ENCODE measurements at regions not wholly inside any gene's neighbourhood (a gene's known extent, or its start where the extent isn't known, plus 50 kb on each side); places are given as distances from the start of the nearest gene placed in this dataset.

DNA sequence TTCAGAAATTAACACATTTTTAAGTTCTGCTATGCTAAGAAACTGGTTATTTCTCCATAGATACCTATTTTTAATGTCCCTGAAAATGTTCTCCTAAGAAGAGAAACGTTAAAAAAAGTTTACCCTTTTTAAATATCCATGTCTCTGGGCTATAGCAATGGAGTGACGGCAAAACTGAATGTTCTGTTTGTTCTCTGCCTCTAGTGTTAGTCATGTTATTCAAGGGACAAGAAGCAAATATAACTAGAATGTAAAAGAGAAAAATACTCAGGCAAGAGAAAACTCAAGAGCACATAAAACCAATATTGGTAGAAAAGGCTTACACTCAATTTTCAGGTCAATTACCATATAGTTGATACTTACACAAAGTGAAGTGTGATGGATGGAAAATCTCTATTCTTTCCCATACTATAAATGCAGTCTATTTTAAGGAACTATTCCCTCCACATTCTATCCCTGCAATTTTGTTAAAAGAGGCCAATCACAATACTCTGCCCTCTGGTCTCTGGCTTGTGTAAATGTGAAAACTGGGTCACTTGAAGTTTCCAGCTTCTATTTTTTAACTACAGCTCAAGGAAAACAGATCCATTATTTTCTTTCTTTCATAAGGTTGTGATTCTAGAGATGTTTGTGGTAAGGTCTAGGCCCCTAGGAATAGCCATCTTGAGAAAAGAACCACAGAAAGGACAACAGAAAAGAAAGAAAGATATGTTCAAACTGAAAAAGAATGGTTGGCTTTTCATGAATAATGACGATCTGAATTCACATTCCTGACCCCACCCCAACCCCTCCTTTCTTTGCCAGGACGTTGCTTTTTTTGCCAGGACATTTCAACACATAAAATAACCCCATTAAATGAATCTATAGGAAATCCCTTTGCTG lies 200.3 kb upstream of the FAM83B start:
- no peak overlapping the region for H3K4me3 Mint-ChIP-seq
- ATAC-seq (no peak), DNase-seq (ENCODE audit: low spot score in 2 of 2) (no peak)
- H3K36me3 Mint-ChIP-seq, result no peaks in the 10 kb centered on the region
- H3K27ac Mint-ChIP-seq, result no peak overlapping the region
- no peaks in the 10 kb centered on the region for H3K4me1 Mint-ChIP-seq
- H3K9me3 Mint-ChIP-seq, result peaks cover 6% of the 10 kb centered on the region

DNA sequence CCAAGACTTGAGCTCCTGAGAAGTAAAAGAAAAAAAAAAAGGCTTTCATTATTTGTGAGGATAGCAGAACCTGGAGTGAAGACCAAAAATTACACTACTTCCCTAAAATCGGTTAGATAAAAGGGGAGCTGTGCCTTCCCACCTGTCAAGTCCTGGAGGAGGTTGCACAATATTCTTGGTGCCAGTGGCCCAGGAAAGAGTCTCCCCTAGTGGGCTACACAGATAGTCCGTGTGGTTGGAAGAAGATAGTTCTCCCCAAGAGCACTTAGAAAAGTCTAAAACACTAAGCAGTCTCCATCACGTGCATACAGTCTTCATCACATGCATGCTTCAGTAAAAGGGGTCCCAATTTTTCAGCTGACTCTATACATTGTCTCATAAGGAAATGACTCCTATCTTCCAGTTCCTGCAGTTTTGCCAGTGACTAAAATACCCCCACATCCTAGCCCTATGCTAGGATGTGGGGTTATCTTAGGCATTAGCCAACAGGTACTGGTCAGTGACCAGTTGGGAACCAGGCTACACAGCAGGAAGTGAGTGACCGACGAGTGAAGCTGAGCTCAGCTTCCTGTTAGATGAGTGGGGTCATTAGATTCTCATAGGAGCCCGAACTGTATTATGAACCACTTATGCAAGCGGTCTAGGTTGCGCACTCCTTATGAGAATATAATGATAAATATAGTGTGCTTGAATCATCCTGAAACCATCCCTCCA lies 199.5 kb upstream of the FAM83B start:
- peaks cover 6% of the 10 kb centered on the region for H3K9me3 Mint-ChIP-seq
- H3K27ac Mint-ChIP-seq, result no peak overlapping the region
- no peak for DNase-seq (ENCODE audit: low spot score in 2 of 2)
- H3K4me3 Mint-ChIP-seq, result no peak overlapping the region
- H3K4me1 Mint-ChIP-seq, result no peaks in the 10 kb centered on the region
- H3K36me3 Mint-ChIP-seq, result no peaks in the 10 kb centered on the region
- ATAC-seq, result no peak

DNA sequence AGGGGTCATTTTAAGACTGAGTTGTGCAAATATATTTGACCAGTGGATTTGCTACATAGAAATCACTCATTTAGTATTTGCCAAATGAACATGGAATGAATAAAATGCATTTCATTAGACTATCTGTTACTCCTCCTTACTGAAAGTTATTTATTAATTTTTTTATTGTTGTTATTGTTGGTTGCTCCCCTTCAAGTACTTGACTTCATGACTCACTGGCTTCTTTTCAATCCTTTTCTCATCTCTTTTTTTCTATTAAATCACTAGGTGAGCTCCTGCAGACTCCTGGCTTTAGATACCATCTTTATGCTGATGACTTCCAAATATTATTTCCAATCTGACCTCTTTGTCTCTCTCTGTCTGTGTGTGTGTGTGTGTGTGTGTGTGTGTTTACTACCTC lies 192.2 kb upstream of the FAM83B start:
- Mint-ChIP-seq H3K4me1 (no peaks in the 10 kb centered on the region), H3K9me3 (peaks cover 20% of the 10 kb centered on the region), H3K27ac (no peak overlapping the region), H3K36me3 (no peaks in the 10 kb centered on the region), H3K4me3 (no peak overlapping the region)
- DNase-seq (ENCODE audit: low spot score in 2 of 2), result no peak
- no peak for ATAC-seq

DNA sequence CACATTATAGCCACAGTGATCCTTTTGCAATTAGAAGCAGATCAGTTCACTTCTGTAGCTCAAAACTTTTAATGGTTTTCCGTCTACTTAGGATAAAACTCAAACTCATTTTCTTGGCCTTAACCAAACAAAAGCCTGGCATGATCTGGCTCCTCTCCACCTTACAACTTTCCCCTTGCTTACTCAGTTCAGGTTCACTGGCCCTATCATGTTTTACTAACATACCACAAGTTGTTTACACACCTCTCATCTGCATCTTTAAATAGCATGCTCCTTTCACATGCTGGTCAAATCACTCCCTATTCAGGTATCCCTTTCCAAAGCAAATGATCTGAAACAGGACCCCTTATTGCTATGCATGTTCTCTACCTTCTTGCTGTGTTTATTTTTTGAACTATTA lies 191.4 kb upstream of the FAM83B start:
- no peak overlapping the region for H3K27ac Mint-ChIP-seq
- H3K9me3 Mint-ChIP-seq, result peaks cover 17% of the 10 kb centered on the region
- H3K4me1 Mint-ChIP-seq, result no peaks in the 10 kb centered on the region
- no peak overlapping the region for H3K4me3 Mint-ChIP-seq
- H3K36me3 Mint-ChIP-seq, result no peaks in the 10 kb centered on the region
- ATAC-seq (no peak), DNase-seq (ENCODE audit: low spot score in 2 of 2) (no peak)

DNA sequence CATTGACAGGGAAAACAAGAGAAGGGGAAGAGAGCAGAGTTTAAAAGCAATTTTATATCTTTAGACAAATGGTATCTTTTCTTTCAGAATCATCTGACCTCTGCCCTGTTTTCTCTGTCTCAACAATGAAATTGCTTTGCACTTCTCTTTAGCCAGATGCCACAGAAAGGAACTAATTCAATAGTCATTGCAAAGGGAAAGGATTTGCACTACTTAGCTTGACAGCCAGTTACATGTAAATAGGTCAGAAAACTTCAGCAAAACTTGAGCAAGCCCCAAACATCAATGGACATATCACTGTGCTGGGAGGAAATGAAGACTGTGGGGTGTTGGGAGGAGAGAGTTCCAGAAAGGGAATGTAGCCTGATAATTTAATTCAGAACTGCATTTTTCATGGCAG lies 181.3 kb upstream of the FAM83B start:
- no peaks in the 10 kb centered on the region for H3K4me1 Mint-ChIP-seq
- no peak for ATAC-seq
- no peaks in the 10 kb centered on the region for H3K36me3 Mint-ChIP-seq
- H3K9me3 Mint-ChIP-seq, result peaks cover 7% of the 10 kb centered on the region
- no peak overlapping the region for H3K4me3 Mint-ChIP-seq
- no peak overlapping the region for H3K27ac Mint-ChIP-seq
- DNase-seq (ENCODE audit: low spot score in 2 of 2), result no peak

DNA sequence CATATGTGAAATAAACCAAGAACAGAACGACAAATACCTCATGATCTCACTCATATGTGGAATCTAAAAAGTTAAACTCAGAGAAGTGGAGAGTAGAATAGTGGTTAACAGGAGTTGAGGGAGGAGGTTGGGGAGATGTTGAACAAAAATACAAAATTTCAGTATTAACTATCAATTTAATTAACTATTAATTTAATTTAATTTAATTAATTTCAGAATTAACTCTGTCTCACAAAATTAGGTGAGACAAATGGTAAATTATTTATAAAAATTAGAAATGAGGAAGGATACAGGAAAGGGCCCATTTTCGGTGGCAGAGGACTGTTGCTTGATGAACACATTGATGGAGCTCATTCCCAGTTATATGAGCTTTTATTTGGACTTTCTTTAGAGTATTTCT lies 166.0 kb upstream of the FAM83B start:
- H3K36me3 Mint-ChIP-seq, result no peaks in the 10 kb centered on the region
- DNase-seq (ENCODE audit: low spot score in 2 of 2) (no peak), ATAC-seq (no peak)
- H3K27ac Mint-ChIP-seq, result no peak overlapping the region
- H3K4me1 Mint-ChIP-seq, result no peaks in the 10 kb centered on the region
- H3K4me3 Mint-ChIP-seq, result no peak overlapping the region
- peaks cover 16% of the 10 kb centered on the region for H3K9me3 Mint-ChIP-seq

DNA sequence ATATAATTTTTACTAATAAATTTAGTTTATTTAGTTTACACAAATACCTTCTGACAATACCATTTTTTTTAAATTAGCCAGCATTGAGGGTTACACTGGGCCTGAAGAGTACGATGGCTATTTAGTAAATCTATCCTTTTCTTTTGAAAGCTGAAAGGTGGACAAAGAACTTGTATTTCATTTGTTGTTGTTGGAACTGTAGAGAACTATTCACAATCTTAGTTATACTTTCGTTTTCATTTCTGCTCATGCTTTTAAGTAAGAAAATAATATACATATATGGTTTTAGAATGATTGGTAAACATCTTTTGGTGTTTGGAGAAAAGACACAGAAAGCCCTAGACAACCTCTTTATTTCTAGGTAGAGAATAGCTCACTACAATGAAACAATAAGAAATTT lies 165.3 kb upstream of the FAM83B start:
- peaks cover 15% of the 10 kb centered on the region for H3K9me3 Mint-ChIP-seq
- H3K4me1 Mint-ChIP-seq, result no peaks in the 10 kb centered on the region
- H3K27ac Mint-ChIP-seq, result no peak overlapping the region
- no peaks in the 10 kb centered on the region for H3K36me3 Mint-ChIP-seq
- DNase-seq (ENCODE audit: low spot score in 2 of 2) (no peak), ATAC-seq (no peak)
- no peak overlapping the region for H3K4me3 Mint-ChIP-seq

DNA sequence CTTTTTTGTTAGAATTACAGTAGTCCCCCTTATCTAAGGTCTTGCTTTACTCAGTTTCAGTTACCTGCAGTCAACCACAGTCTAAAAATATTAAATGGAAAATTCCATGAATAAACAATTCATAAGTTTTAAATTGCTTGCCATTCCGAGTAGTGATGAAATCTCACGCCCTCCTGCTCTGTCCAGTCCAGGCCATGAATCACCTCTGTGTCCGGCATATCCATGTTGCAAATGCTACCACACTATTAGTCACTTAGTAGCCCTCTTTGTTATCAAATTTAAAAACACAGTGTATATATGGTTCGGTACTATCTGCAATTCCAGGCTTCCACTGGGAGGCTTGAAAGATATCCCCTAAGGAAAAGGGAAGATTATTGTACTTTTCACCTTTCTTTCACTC lies 164.6 kb upstream of the FAM83B start:
- no peak for DNase-seq (ENCODE audit: low spot score in 2 of 2)
- Mint-ChIP-seq H3K36me3 (no peaks in the 10 kb centered on the region), H3K9me3 (peaks cover 13% of the 10 kb centered on the region), H3K4me1 (no peaks in the 10 kb centered on the region), H3K27ac (no peak overlapping the region), H3K4me3 (no peak overlapping the region)
- ATAC-seq, result no peak

DNA sequence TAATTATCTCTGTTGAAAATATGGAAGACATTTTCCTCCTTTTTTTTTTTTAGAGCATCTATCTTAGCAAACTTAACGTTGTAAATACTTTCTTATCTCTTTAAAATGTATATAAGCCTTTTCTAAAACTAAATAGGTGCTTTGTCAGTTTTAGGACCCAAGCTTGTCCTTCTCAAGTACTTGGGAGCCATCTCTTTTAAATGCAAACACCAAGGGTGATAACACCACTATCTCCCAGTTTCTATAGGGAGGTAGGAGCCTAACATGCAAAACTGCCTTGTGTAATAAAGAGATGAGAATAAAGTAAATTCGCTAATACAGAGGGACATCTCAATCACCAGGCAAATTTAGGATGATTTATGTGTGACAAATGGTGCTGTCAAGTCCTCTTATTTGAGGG lies 157.0 kb upstream of the FAM83B start:
- DNase-seq (ENCODE audit: low spot score in 2 of 2), result no peak
- no peak for ATAC-seq
- H3K4me3 Mint-ChIP-seq, result no peak overlapping the region
- H3K27ac Mint-ChIP-seq, result no peak overlapping the region
- no peaks in the 10 kb centered on the region for H3K36me3 Mint-ChIP-seq
- no peaks in the 10 kb centered on the region for H3K4me1 Mint-ChIP-seq
- peaks cover 20% of the 10 kb centered on the region for H3K9me3 Mint-ChIP-seq

DNA sequence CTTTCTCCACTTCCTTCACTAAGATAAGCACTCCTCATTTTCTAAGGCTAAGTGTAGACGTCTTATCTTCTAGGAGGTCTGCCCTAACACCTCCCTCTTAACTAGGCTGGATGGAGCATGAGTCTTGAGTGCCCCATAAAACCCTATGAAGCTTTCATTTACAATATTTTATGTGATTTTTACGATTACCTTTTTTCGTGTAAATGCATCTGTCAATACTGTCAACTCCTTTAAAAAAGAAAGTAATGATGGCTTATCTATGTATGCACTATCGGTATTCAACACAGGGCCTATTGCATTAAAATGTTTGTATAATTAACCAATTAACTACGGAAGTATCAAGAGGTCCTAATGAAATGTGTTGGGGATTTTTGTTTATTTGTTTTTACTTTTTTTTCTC lies 156.0 kb upstream of the FAM83B start:
- Mint-ChIP-seq H3K9me3 (peaks cover 13% of the 10 kb centered on the region), H3K36me3 (no peaks in the 10 kb centered on the region), H3K4me1 (no peaks in the 10 kb centered on the region), H3K4me3 (no peak overlapping the region), H3K27ac (no peak overlapping the region)
- ATAC-seq (no peak), DNase-seq (ENCODE audit: low spot score in 2 of 2) (no peak)

DNA sequence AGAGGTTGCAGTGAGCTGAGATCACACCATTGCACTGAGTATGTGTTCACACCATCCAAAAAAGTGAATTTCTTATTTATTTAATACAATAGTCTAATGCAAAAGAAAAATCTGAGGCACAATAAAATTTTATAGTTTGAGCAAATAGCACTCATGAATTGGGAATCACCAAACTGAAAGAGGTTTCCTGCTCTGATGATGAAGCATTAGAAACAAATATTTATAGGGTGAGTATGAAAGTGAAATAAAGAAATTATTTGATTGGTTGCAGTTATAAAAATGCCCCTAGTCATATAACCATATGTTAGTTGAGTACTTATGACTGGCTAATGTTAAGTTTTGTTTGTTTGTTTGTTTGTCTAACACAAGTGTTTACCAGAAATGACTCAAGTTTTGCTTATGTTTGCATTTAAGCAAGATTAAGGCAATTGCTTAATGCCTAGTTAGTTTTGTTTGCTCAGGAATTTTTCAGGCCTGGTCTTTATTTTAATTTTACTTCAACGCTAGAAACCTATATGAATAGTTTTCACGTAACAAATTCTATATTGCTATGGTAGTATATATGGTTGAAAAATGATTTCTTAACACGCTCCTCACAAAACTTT lies 151.5 kb upstream of the FAM83B start:
- H3K9me3 Mint-ChIP-seq, result peaks cover 13% of the 10 kb centered on the region
- H3K4me3 Mint-ChIP-seq, result no peak overlapping the region
- no peaks in the 10 kb centered on the region for H3K36me3 Mint-ChIP-seq
- H3K4me1 Mint-ChIP-seq, result no peaks in the 10 kb centered on the region
- no peak for DNase-seq (ENCODE audit: low spot score in 2 of 2)
- no peak for ATAC-seq
- H3K27ac Mint-ChIP-seq, result no peak overlapping the region

DNA sequence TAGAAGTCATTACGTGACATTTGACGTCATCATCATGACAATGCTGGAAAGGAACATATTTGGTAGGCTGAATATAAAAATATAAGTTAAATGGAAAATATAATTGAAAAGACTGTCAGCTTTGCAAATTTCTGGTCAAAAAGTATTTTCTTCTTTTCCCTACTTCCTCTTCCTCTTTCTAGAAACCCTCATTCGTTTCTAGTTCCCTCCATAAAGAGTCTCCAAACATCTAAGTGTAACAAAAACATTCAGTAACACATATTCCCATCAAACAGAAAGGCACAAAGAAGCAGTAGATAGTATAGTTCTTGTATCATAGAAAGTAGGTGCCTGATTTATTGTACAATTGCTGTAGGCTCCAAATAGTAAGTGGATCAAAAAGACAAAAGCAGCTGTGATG lies 150.8 kb upstream of the FAM83B start:
- Mint-ChIP-seq H3K36me3 (no peaks in the 10 kb centered on the region), H3K27ac (no peak overlapping the region), H3K9me3 (peaks cover 13% of the 10 kb centered on the region), H3K4me1 (no peaks in the 10 kb centered on the region), H3K4me3 (no peak overlapping the region)
- no peak for DNase-seq (ENCODE audit: low spot score in 2 of 2)
- no peak for ATAC-seq

DNA sequence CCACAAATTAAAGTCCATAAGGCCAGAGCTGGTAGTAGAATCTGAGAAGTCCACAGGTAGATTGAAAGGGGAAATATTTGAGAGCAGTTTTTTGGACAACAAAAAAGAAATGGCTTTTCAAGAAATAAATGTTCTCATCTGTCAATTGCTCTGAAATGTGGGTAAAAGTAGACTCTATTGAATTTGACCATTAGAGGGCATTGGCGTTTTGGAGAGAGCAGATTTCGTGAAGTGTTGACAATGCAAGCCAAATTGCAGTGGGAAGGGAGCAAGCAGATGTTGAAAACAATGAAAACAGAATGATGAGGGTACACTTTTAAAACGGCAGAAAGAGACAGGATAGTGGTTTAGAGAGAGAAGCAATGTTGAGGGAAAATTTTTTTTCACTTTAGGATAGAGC lies 149.1 kb upstream of the FAM83B start:
- peaks cover 9% of the 10 kb centered on the region for H3K9me3 Mint-ChIP-seq
- ATAC-seq (no peak), DNase-seq (ENCODE audit: low spot score in 2 of 2) (no peak)
- H3K4me3 Mint-ChIP-seq, result no peak overlapping the region
- no peak overlapping the region for H3K27ac Mint-ChIP-seq
- H3K4me1 Mint-ChIP-seq, result no peaks in the 10 kb centered on the region
- no peaks in the 10 kb centered on the region for H3K36me3 Mint-ChIP-seq

DNA sequence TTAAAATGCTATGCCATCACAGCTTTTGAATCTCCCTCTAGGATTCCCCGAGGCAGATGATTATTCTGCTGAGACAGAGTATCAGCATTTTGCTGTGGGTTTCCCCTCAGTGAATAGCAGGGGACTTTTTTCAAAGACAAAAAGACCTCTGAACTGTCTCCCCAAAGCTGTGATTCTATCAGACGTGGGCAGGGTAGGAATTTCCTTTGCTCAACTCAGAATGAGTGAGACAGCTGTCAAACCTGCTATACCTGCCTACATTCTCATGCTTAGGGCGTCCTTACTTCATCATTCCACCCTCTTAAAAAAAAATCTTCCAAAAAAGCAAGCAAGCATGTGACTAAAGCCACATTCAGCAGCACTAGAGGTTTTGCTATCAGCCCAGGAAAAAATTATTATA lies 147.6 kb upstream of the FAM83B start:
- no peak overlapping the region for H3K27ac Mint-ChIP-seq
- H3K36me3 Mint-ChIP-seq, result no peaks in the 10 kb centered on the region
- no peak overlapping the region for H3K4me3 Mint-ChIP-seq
- no peak for ATAC-seq
- H3K4me1 Mint-ChIP-seq, result no peaks in the 10 kb centered on the region
- DNase-seq (ENCODE audit: low spot score in 2 of 2), result no peak
- H3K9me3 Mint-ChIP-seq, result peaks cover 9% of the 10 kb centered on the region

DNA sequence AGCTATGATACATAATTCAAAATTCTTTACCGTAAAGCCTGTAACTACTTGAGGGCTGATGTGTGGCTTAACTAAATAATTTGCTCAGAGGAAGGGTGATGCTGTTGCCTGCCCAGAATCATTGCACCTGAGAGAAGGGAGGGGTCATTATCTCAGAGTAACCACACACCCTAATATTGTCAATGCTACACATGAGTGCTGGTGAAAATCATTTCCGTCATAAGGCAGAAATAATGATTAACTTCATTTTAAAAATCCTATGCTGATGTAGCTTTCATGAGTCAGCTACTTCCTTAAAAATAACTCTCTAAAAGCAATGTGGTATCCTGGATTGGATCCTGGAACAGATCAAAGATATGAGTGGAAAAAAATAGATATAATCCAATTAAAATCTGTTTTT lies 146.4 kb upstream of the FAM83B start:
- Mint-ChIP-seq H3K36me3 (no peaks in the 10 kb centered on the region), H3K4me1 (no peaks in the 10 kb centered on the region), H3K27ac (no peak overlapping the region), H3K9me3 (peaks cover 12% of the 10 kb centered on the region), H3K4me3 (no peak overlapping the region)
- ATAC-seq (no peak), DNase-seq (ENCODE audit: low spot score in 2 of 2) (no peak)

DNA sequence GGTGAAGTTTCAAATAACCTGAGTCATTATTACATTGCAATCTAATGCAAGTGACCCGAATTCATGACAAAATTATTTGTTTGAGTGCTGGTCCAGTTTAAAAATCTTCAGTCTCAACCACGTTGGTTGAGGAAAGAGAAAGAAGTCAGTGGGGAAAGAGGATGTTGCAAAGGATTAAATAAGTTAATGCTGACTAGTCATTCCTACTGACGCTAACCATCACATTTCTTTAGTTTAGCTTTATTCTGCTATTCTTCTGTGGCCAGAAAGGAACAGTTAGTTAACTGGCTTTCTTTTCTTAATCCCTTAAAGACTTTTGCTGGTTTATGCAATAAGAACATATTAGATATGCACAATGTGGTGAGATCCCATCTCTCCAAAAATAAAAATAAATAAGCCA lies 143.8 kb upstream of the FAM83B start:
- no peaks in the 10 kb centered on the region for H3K36me3 Mint-ChIP-seq
- peaks cover 6% of the 10 kb centered on the region for H3K9me3 Mint-ChIP-seq
- H3K27ac Mint-ChIP-seq, result no peak overlapping the region
- no peak overlapping the region for H3K4me3 Mint-ChIP-seq
- DNase-seq (ENCODE audit: low spot score in 2 of 2) (no peak), ATAC-seq (no peak)
- no peaks in the 10 kb centered on the region for H3K4me1 Mint-ChIP-seq
